Duodenal mucosa (tissue), 2 donors: ENCODE measurements at regions not wholly inside any gene's neighbourhood (a gene's known extent, or its start where the extent isn't known, plus 50 kb on each side); places are given as distances from the start of the nearest gene placed in this dataset.

Source experiments
- H3K27ac ChIP-seq: one replicate; pipeline ENCODE4 v1.7.0; 2013; ENCODE audit warnings: low read depth, low read length
- H3K27me3 ChIP-seq, 2 donors: one replicate each; pipeline ENCODE4 v1.7.0; 2013; ENCODE audit warnings: low read length in 2 of 2, control low read depth in 1 of 2; ENCODE audit not compliant: insufficient read depth in 2 of 2, control insufficient read depth in 1 of 2
- H3K36me3 ChIP-seq, 2 donors: one replicate each; pipeline ENCODE4 v1.7.0; 2013; ENCODE audit warnings: low read length in 2 of 2, control low read depth in 1 of 2; ENCODE audit not compliant: insufficient read depth in 2 of 2, control insufficient read depth in 1 of 2
- H3K4me1 ChIP-seq, 2 donors: one replicate each; pipeline ENCODE4 v1.7.0; 2013; ENCODE audit warnings: low read length in 2 of 2, control low read depth in 1 of 2; ENCODE audit not compliant: insufficient read depth in 2 of 2, control insufficient read depth in 1 of 2
- H3K4me3 ChIP-seq, 2 donors: one replicate each; pipeline ENCODE4 v1.7.0; 2013; ENCODE audit warnings: low read length in 2 of 2, low read depth in 1 of 2
- H3K9ac ChIP-seq, 2 donors: one replicate each; pipeline ENCODE4 v1.7.0; 2013; ENCODE audit warnings: low read length in 2 of 2, low read depth in 1 of 2
- H3K9me3 ChIP-seq, 2 donors: one replicate each; pipeline ENCODE4 v1.7.0; 2013; ENCODE audit warnings: low read length in 2 of 2, control low read depth in 1 of 2; ENCODE audit not compliant: control insufficient read depth in 1 of 2

- Histone ChIP-seq H3K27ac (no peak overlapping the region), H3K9me3 (no peaks in the 10 kb centered on the region), H3K4me1 (no peaks in the 10 kb centered on the region), H3K27me3 (no peaks in the 10 kb centered on the region), H3K4me3 (no peak overlapping the region), H3K36me3 (no peaks in the 10 kb centered on the region), H3K9ac (no peak overlapping the region)
These were observed 733.0 kb downstream of the TNS3 start for GRCh38 chr7:46848944-46849343.

GRCh38 chr7:46848311-46848710 lies 733.6 kb downstream of the TNS3 start:
- no peaks in the 10 kb centered on the region for H3K36me3 ChIP-seq
- no peaks in the 10 kb centered on the region for H3K4me1 ChIP-seq
- no peak overlapping the region for H3K4me3 ChIP-seq
- no peaks in the 10 kb centered on the region for H3K27me3 ChIP-seq
- no peak overlapping the region for H3K9ac ChIP-seq
- H3K27ac ChIP-seq, result no peak overlapping the region
- H3K9me3 ChIP-seq, result no peaks in the 10 kb centered on the region

GRCh38 chr7:46847126-46847525 lies 734.8 kb downstream of the TNS3 start:
- no peak overlapping the region for H3K4me3 ChIP-seq
- no peaks in the 10 kb centered on the region for H3K36me3 ChIP-seq
- H3K4me1 ChIP-seq, result no peaks in the 10 kb centered on the region
- no peaks in the 10 kb centered on the region for H3K27me3 ChIP-seq
- no peaks in the 10 kb centered on the region for H3K9me3 ChIP-seq
- no peak overlapping the region for H3K27ac ChIP-seq
- H3K9ac ChIP-seq, result no peak overlapping the region

- Histone ChIP-seq H3K27ac (no peak overlapping the region), H3K4me1 (no peaks in the 10 kb centered on the region), H3K27me3 (no peaks in the 10 kb centered on the region), H3K9ac (no peak overlapping the region), H3K4me3 (no peak overlapping the region), H3K9me3 (no peaks in the 10 kb centered on the region), H3K36me3 (no peaks in the 10 kb centered on the region)
These were observed 737.4 kb downstream of the TNS3 start for GRCh38 chr7:46844486-46844885.

- no peak overlapping the region for H3K4me3 ChIP-seq
- no peak overlapping the region for H3K27ac ChIP-seq
- no peak overlapping the region for H3K9ac ChIP-seq
- H3K4me1 ChIP-seq, result no peaks in the 10 kb centered on the region
- no peaks in the 10 kb centered on the region for H3K36me3 ChIP-seq
- H3K27me3 ChIP-seq, result no peaks in the 10 kb centered on the region
- no peaks in the 10 kb centered on the region for H3K9me3 ChIP-seq
These were observed 740.7 kb downstream of the TNS3 start for GRCh38 chr7:46841248-46841647.

- no peaks in the 10 kb centered on the region for H3K4me1 ChIP-seq
- no peak overlapping the region for H3K4me3 ChIP-seq
- no peak overlapping the region for H3K27ac ChIP-seq
- H3K9ac ChIP-seq, result no peak overlapping the region
- no peaks in the 10 kb centered on the region for H3K27me3 ChIP-seq
- H3K36me3 ChIP-seq, result no peaks in the 10 kb centered on the region
- H3K9me3 ChIP-seq, result no peaks in the 10 kb centered on the region
These were observed 742.3 kb downstream of the TNS3 start for GRCh38 chr7:46839651-46840050.

GRCh38 chr7:46838463-46838862 lies 743.4 kb downstream of the TNS3 start:
- Histone ChIP-seq H3K9me3 (no peaks in the 10 kb centered on the region), H3K36me3 (no peaks in the 10 kb centered on the region), H3K27me3 (no peaks in the 10 kb centered on the region), H3K9ac (no peak overlapping the region), H3K4me3 (no peak overlapping the region), H3K27ac (no peak overlapping the region), H3K4me1 (no peaks in the 10 kb centered on the region)

GRCh38 chr7:46835556-46835955 lies 746.4 kb downstream of the TNS3 start:
- no peaks in the 10 kb centered on the region for H3K4me1 ChIP-seq
- no peak overlapping the region for H3K27ac ChIP-seq
- no peak overlapping the region for H3K9ac ChIP-seq
- no peaks in the 10 kb centered on the region for H3K36me3 ChIP-seq
- no peaks in the 10 kb centered on the region for H3K9me3 ChIP-seq
- H3K4me3 ChIP-seq, result no peak overlapping the region
- H3K27me3 ChIP-seq, result no peaks in the 10 kb centered on the region

GRCh38 chr7:46834921-46835320 lies 747.0 kb downstream of the TNS3 start:
- Histone ChIP-seq H3K27ac (no peak overlapping the region), H3K4me3 (no peak overlapping the region), H3K9ac (no peak overlapping the region), H3K36me3 (no peaks in the 10 kb centered on the region), H3K9me3 (no peaks in the 10 kb centered on the region), H3K4me1 (no peaks in the 10 kb centered on the region), H3K27me3 (no peaks in the 10 kb centered on the region)

GRCh38 chr7:46833197-46833596 lies 748.7 kb downstream of the TNS3 start:
- H3K27me3 ChIP-seq, result no peaks in the 10 kb centered on the region
- no peak overlapping the region for H3K9ac ChIP-seq
- H3K27ac ChIP-seq, result no peak overlapping the region
- no peaks in the 10 kb centered on the region for H3K4me1 ChIP-seq
- no peaks in the 10 kb centered on the region for H3K9me3 ChIP-seq
- no peaks in the 10 kb centered on the region for H3K36me3 ChIP-seq
- no peak overlapping the region for H3K4me3 ChIP-seq

- Histone ChIP-seq H3K9me3 (no peaks in the 10 kb centered on the region), H3K36me3 (no peaks in the 10 kb centered on the region), H3K4me3 (no peak overlapping the region), H3K27ac (no peak overlapping the region), H3K9ac (no peak overlapping the region), H3K4me1 (no peaks in the 10 kb centered on the region), H3K27me3 (no peaks in the 10 kb centered on the region)
These were observed 749.8 kb downstream of the TNS3 start for GRCh38 chr7:46832136-46832535.
